GM10248 (cell line): ENCODE measurements at regions not wholly inside any gene's neighbourhood (a gene's known extent, or its start where the extent isn't known, plus 50 kb on each side); places are given as distances from the start of the nearest gene placed in this dataset.

Experiments
- CTCF ChIA-PET: fragments of 300-600 bp; sonication (Branson Sonifier 250); formaldehyde crosslinking; extraction: SDS; loops from one replicate; lab custom pipeline; 2021; ENCODE audit warnings: antibody characterized with exemption; lab: Yijun Ruan, JAX
- POLR2A ChIA-PET: fragments of 350-650 bp; sonication (Branson Sonifier 250); formaldehyde crosslinking; extraction: SDS; loops from one replicate; lab custom pipeline; 2020; ENCODE audit warnings: antibody characterized with exemption; lab: Yijun Ruan, JAX
- DNase-seq: peaks from one replicate; pipeline ENCODE4 v3.0.0; 2012; ENCODE audit errors: extremely low spot score
- TF ChIP-seq, protein P1 (sequence below): IDR thresholded peaks from 2 replicates; pipeline ENCODE4 v1.5.1; 2012; ENCODE audit warnings: mild to moderate bottlenecking, low read depth; ENCODE audit errors: extremely low read depth, missing control alignments, control extremely low read depth

DNA sequence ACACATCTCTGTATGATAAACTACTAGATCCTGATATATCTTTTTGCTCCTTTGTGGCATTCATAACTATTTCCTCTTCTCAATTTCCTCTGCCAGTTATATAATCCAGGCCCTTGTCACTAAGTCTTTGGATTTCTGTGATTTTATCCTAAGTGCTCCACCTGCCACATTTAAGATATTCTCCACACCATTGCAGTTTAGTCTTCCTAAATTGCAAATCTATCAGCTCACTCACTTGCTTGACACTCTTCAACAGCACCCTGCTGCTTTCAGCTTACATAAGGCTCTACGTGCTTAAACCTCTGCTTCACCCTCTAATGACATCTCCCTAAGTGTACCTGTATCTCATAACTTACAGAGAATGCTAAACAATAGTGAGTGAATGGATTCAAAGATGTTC, 1032.2 kb upstream of the SEL1L start:
- POLR2A ChIA-PET = no interaction called here
- CTCF ChIA-PET = no interaction called here
- TF ChIP-seq, protein P1, sequence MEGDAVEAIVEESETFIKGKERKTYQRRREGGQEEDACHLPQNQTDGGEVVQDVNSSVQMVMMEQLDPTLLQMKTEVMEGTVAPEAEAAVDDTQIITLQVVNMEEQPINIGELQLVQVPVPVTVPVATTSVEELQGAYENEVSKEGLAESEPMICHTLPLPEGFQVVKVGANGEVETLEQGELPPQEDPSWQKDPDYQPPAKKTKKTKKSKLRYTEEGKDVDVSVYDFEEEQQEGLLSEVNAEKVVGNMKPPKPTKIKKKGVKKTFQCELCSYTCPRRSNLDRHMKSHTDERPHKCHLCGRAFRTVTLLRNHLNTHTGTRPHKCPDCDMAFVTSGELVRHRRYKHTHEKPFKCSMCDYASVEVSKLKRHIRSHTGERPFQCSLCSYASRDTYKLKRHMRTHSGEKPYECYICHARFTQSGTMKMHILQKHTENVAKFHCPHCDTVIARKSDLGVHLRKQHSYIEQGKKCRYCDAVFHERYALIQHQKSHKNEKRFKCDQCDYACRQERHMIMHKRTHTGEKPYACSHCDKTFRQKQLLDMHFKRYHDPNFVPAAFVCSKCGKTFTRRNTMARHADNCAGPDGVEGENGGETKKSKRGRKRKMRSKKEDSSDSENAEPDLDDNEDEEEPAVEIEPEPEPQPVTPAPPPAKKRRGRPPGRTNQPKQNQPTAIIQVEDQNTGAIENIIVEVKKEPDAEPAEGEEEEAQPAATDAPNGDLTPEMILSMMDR = no peak
- no peak for DNase-seq

DNA sequence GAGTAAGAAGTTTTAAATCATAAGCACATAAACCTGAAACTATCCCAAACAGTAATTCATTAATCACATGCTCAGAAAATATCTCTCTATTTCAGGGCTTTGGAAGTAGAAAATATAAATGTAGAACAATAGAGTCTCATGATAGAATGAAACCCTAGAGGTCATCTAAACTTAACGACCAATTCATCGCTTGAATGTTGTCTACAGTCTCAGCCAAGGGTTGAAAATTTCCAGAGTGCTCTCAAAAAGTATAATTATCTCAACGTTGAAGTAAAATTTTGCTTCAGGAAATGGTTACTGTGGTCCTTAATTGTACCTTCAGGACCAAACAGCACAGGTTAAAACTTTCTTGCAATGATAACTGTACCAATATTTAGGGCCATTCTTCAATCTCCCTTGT, 1053.6 kb upstream of the SEL1L start:
- DNase-seq = no peak
- POLR2A ChIA-PET = no interaction called here
- TF ChIP-seq, protein P1 = no peak
- CTCF ChIA-PET = no interaction called here

DNA sequence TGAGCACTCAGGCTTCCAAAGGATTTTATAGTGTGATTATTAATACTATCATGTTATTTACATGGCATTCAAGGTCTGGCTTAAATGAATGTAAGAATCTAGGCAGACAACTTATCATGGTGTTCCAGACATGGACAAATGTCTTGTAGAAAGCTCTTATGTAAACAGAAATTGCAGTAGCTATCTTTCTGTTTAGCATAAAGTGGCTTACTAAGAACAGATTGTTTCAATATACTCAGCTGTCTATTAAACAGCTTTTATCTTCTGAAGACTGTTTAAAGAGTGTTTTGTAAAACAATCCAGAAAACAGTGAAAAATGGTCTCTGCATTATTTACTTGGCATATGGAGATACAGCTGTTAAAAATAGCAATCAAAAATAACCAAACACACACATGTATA, 1061.8 kb upstream of the SEL1L start:
- CTCF ChIA-PET = interaction anchor here (1.1 to 1.9 kb wide), 3 partner anchors 11 to 16 kb away, joined by 3 to 6 read pairs (median 3); no protein-coding TSS in a partner anchor
- DNase-seq = no peak
- TF ChIP-seq, protein P1 = no peak
- POLR2A ChIA-PET = no interaction called here

DNA sequence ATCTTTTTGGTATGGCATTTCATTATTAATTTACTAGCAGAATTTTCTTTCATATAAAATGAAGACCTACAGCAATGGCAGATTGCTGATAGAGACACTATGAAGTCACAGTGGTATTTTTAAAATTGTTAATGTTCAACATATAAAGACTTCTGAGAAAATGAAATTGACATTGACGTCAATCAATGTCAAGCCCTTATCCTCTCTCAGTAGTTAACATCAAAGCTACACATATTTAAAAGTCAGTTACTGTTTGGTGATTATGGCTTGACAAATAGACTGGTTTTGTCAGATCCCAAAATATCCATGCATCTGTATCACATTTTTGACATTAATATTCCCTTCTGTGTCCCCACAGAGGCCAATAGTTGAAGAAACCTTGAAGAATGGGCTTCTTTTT, 1069.1 kb upstream of the SEL1L start:
- DNase-seq = no peak
- ChIA-PET CTCF (no interaction called here), POLR2A (no interaction called here)

DNA sequence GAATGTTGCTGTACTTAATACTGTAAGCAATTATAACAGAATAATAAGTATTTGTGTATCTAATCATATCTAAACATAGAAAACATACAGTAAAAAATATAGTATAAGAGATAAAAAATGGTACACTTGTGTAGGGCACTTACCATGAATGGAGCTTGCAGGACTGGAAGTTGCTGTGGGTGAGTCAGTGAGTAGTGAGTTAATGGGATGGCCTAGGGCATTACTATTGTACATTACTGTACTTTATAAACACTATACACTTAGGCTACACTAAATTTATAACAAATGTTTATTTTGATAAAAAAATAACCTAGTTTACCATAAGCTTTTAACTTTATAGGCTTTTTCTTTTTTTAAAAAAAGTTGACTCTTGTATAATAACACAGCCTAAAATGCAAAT, 1071.2 kb upstream of the SEL1L start:
- CTCF ChIA-PET = no interaction called here
- no peak for DNase-seq
- POLR2A ChIA-PET = no interaction called here

More for the DNA sequence above, 1069.1 kb upstream of the SEL1L start:
- TF ChIP-seq, protein P1 = no peak

DNA sequence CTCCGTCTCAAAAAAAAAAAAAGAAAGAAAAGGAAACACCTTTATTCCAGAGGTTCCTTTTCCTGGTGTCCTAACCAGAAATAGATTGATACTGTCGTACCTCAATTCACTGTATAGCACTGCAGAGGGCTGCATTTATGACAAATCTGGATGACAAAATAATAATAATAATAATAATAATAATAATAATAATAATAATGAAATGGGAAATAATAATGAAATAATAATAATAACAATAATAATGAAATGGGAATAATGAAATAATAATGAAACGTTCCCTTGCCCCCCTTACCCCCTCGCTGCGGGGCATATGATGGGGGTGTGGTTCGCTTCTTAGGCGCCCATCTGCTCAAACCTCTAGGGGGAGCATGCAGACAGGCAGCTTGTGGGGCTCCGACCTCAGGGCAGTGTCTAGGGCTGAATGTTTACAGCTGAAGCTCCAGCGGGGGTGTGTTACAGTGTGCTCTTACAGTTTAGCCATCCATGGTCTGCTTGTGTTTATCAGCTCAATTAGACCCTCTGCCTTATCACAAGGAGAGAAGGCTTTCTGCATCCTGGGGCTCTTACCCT, 1088.3 kb upstream of the SEL1L start:
- TF ChIP-seq, protein P1 = no peak
- CTCF ChIA-PET = no interaction called here
- DNase-seq = no peak
- POLR2A ChIA-PET = no interaction called here

More for the DNA sequence above, 1071.2 kb upstream of the SEL1L start:
- TF ChIP-seq, protein P1 = no peak
